ENCODE measurements at regions not wholly inside any gene's neighbourhood (a gene's known extent, or its start where the extent isn't known, plus 50 kb on each side); places are given as distances from the start of the nearest gene placed in this dataset.

- no peak overlapping the region for H3K27ac ChIP-seq (replicated peaks; ENCODE audit: low read length)
- H3K4me2 ChIP-seq (ENCODE audit: insufficient read depth, low read length, poor library complexity, severe bottlenecking) = no peak overlapping the region
- H3K4me3 ChIP-seq (ENCODE audit: low read length in 2 of 2) = no peak overlapping the region
- H2AFZ ChIP-seq (ENCODE audit: low read length) = no peak overlapping the region
- H3K18ac ChIP-seq (ENCODE audit: low read length) = no peak overlapping the region
- no peaks in the 10 kb centered on the region for H3K79me1 ChIP-seq (ENCODE audit: low read depth, low read length)
- H2BK12ac ChIP-seq (ENCODE audit: low read length) = no peak overlapping the region
- H3K27me3 ChIP-seq (ENCODE audit: control insufficient read depth in 3 of 3, insufficient read depth in 3 of 3, low read depth in 1 of 3, low read length in 3 of 3) = peaks cover 0 to 4% (median 0%) of the 10 kb centered on the region in 3 experiments
- no peak overlapping the region for H3K4ac ChIP-seq (ENCODE audit: low read length)
- no peak overlapping the region for H3K14ac ChIP-seq (ENCODE audit: low read length)
- H2AK5ac ChIP-seq (ENCODE audit: low read depth, low read length) = no peak overlapping the region
- H3K4me1 ChIP-seq (ENCODE audit: control insufficient read depth in 2 of 2, insufficient read depth in 1 of 2, low read depth in 1 of 2, low read length in 2 of 2) = peaks cover 6 to 12% of the 10 kb centered on the region in 2 donors
- H3K23ac ChIP-seq (ENCODE audit: low read depth, low read length, poor library complexity) = no peak overlapping the region
- no peak overlapping the region for H4K91ac ChIP-seq (ENCODE audit: low read depth, low read length, poor library complexity)
- H2BK120ac ChIP-seq (ENCODE audit: low read depth, low read length) = no peak overlapping the region
- no peak for DNase-seq (ENCODE audit: low spot score)
- no peak overlapping the region for H4K8ac ChIP-seq (ENCODE audit: low read depth, low read length)
- no peak overlapping the region for H2BK15ac ChIP-seq (ENCODE audit: low read length)
- H3K9me3 ChIP-seq (replicated peaks in 1 of 2; ENCODE audit: control insufficient read depth in 2 of 2, insufficient read depth in 1 of 2, low read depth in 1 of 2, low read length in 2 of 2) = peaks cover 0 to 4% of the 10 kb centered on the region in 2 donors
- H3K36me3 ChIP-seq (replicated peaks in 1 of 2; ENCODE audit: control insufficient read depth in 2 of 2, insufficient read depth in 2 of 2, low read length in 2 of 2) = no peaks in the 10 kb centered on the region
- H3K9ac ChIP-seq (ENCODE audit: low read depth, low read length, poor library complexity) = no peak overlapping the region
- no peak overlapping the region for H2BK5ac ChIP-seq (ENCODE audit: low read length)
Measured at GRCh38 chr2:43114210-43114609, 112.2 kb downstream of the ZFP36L2 start.

- Histone ChIP-seq H3K4me1 (ENCODE audit: control insufficient read depth in 2 of 2, insufficient read depth in 1 of 2, low read depth in 1 of 2, low read length in 2 of 2) (peaks cover 13 to 21% of the 10 kb centered on the region in 2 donors), H3K18ac (ENCODE audit: low read length) (peak overlapping the region; percentile 29), H2BK120ac (ENCODE audit: low read depth, low read length) (no peak overlapping the region), H3K4me2 (ENCODE audit: insufficient read depth, low read length, poor library complexity, severe bottlenecking) (no peak overlapping the region), H2AFZ (ENCODE audit: low read length) (no peak overlapping the region), H2BK15ac (ENCODE audit: low read length) (no peak overlapping the region), H2BK12ac (ENCODE audit: low read length) (no peak overlapping the region), H2AK5ac (ENCODE audit: low read depth, low read length) (peak overlapping the region; percentile 1), H3K79me1 (ENCODE audit: low read depth, low read length) (no peaks in the 10 kb centered on the region), H3K27me3 (ENCODE audit: control insufficient read depth in 3 of 3, insufficient read depth in 3 of 3, low read depth in 1 of 3, low read length in 3 of 3) (peaks cover 0 to 4% (median 0%) of the 10 kb centered on the region in 3 experiments), H3K4ac (ENCODE audit: low read length) (no peak overlapping the region), H4K91ac (ENCODE audit: low read depth, low read length, poor library complexity) (no peak overlapping the region), H2BK5ac (ENCODE audit: low read length) (no peak overlapping the region), H3K4me3 (ENCODE audit: low read length in 2 of 2) (no peak overlapping the region), H3K9ac (ENCODE audit: low read depth, low read length, poor library complexity) (no peak overlapping the region), H3K27ac (replicated peaks; ENCODE audit: low read length) (no peak overlapping the region), H3K23ac (ENCODE audit: low read depth, low read length, poor library complexity) (no peak overlapping the region), H4K8ac (ENCODE audit: low read depth, low read length) (no peak overlapping the region), H3K14ac (ENCODE audit: low read length) (no peak overlapping the region), H3K36me3 (replicated peaks in 1 of 2; ENCODE audit: control insufficient read depth in 2 of 2, insufficient read depth in 2 of 2, low read length in 2 of 2) (no peaks in the 10 kb centered on the region), H3K9me3 (replicated peaks in 1 of 2; ENCODE audit: control insufficient read depth in 2 of 2, insufficient read depth in 1 of 2, low read depth in 1 of 2, low read length in 2 of 2) (peaks cover 0 to 4% of the 10 kb centered on the region in 2 donors)
- WGBS, 2 donors (ENCODE audit: extremely low coverage in 2 of 2, insufficient read length in 2 of 2, insufficient replicate concordance in 1 of 2) = no CpG with 5 or more reads among the region's 7 CpGs
- no peak for DNase-seq (ENCODE audit: low spot score)
Measured at GRCh38 chr2:43111788-43112554, 114.4 kb downstream of the ZFP36L2 start.

- Histone ChIP-seq H3K18ac (ENCODE audit: low read length) (no peak overlapping the region), H3K79me1 (ENCODE audit: low read depth, low read length) (no peaks in the 10 kb centered on the region), H4K8ac (ENCODE audit: low read depth, low read length) (no peak overlapping the region), H3K4me3 (ENCODE audit: low read length in 2 of 2) (no peak overlapping the region), H3K4me1 (ENCODE audit: control insufficient read depth in 2 of 2, insufficient read depth in 1 of 2, low read depth in 1 of 2, low read length in 2 of 2) (peaks cover 28 to 34% of the 10 kb centered on the region in 2 donors), H3K9me3 (replicated peaks in 1 of 2; ENCODE audit: control insufficient read depth in 2 of 2, insufficient read depth in 1 of 2, low read depth in 1 of 2, low read length in 2 of 2) (peaks cover 0 to 4% of the 10 kb centered on the region in 2 donors), H2BK15ac (ENCODE audit: low read length) (no peak overlapping the region), H3K14ac (ENCODE audit: low read length) (no peak overlapping the region), H3K4ac (ENCODE audit: low read length) (no peak overlapping the region), H2AFZ (ENCODE audit: low read length) (no peak overlapping the region), H3K27me3 (ENCODE audit: control insufficient read depth in 3 of 3, insufficient read depth in 3 of 3, low read depth in 1 of 3, low read length in 3 of 3) (peaks cover 0 to 4% (median 0%) of the 10 kb centered on the region in 3 experiments), H4K91ac (ENCODE audit: low read depth, low read length, poor library complexity) (no peak overlapping the region), H3K23ac (ENCODE audit: low read depth, low read length, poor library complexity) (no peak overlapping the region), H3K27ac (replicated peaks; ENCODE audit: low read length) (peak overlapping the region; percentile 32), H2AK5ac (ENCODE audit: low read depth, low read length) (no peak overlapping the region), H3K36me3 (replicated peaks in 1 of 2; ENCODE audit: control insufficient read depth in 2 of 2, insufficient read depth in 2 of 2, low read length in 2 of 2) (no peaks in the 10 kb centered on the region), H2BK12ac (ENCODE audit: low read length) (no peak overlapping the region), H3K9ac (ENCODE audit: low read depth, low read length, poor library complexity) (no peak overlapping the region), H2BK120ac (ENCODE audit: low read depth, low read length) (peak overlapping the region; percentile 50), H3K4me2 (ENCODE audit: insufficient read depth, low read length, poor library complexity, severe bottlenecking) (no peak overlapping the region), H2BK5ac (ENCODE audit: low read length) (no peak overlapping the region)
- WGBS, 2 donors (ENCODE audit: extremely low coverage in 2 of 2, insufficient read length in 2 of 2, insufficient replicate concordance in 1 of 2) = no CpG with 5 or more reads among the region's 10 CpGs
- peak; percentile 32 for DNase-seq (ENCODE audit: low spot score)
Measured at GRCh38 chr2:43110442-43110871, 115.9 kb downstream of the ZFP36L2 start.

GRCh38 chr2:43109261-43109743, 117.1 kb downstream of the ZFP36L2 start:
- Histone ChIP-seq H3K27me3 (ENCODE audit: control insufficient read depth in 3 of 3, insufficient read depth in 3 of 3, low read depth in 1 of 3, low read length in 3 of 3) (peaks cover 0 to under 1% (median 0%) of the 10 kb centered on the region in 3 experiments), H3K9me3 (replicated peaks in 1 of 2; ENCODE audit: control insufficient read depth in 2 of 2, insufficient read depth in 1 of 2, low read depth in 1 of 2, low read length in 2 of 2) (peaks cover 2 to 9% of the 10 kb centered on the region in 2 donors), H3K4me3 (ENCODE audit: low read length in 2 of 2) (no peak overlapping the region), H2AFZ (ENCODE audit: low read length) (no peak overlapping the region), H4K8ac (ENCODE audit: low read depth, low read length) (no peak overlapping the region), H3K4me2 (ENCODE audit: insufficient read depth, low read length, poor library complexity, severe bottlenecking) (no peak overlapping the region), H3K18ac (ENCODE audit: low read length) (peak overlapping the region; percentile 2), H4K91ac (ENCODE audit: low read depth, low read length, poor library complexity) (no peak overlapping the region), H3K14ac (ENCODE audit: low read length) (no peak overlapping the region), H3K4ac (ENCODE audit: low read length) (no peak overlapping the region), H3K27ac (replicated peaks; ENCODE audit: low read length) (no peak overlapping the region), H3K9ac (ENCODE audit: low read depth, low read length, poor library complexity) (no peak overlapping the region), H3K79me1 (ENCODE audit: low read depth, low read length) (no peaks in the 10 kb centered on the region), H2BK12ac (ENCODE audit: low read length) (no peak overlapping the region), H2BK120ac (ENCODE audit: low read depth, low read length) (no peak overlapping the region), H3K36me3 (replicated peaks in 1 of 2; ENCODE audit: control insufficient read depth in 2 of 2, insufficient read depth in 2 of 2, low read length in 2 of 2) (no peaks in the 10 kb centered on the region), H3K4me1 (ENCODE audit: control insufficient read depth in 2 of 2, insufficient read depth in 1 of 2, low read depth in 1 of 2, low read length in 2 of 2) (peaks cover 28 to 34% of the 10 kb centered on the region in 2 donors), H3K23ac (ENCODE audit: low read depth, low read length, poor library complexity) (no peak overlapping the region), H2BK5ac (ENCODE audit: low read length) (no peak overlapping the region), H2AK5ac (ENCODE audit: low read depth, low read length) (no peak overlapping the region), H2BK15ac (ENCODE audit: low read length) (no peak overlapping the region)
- WGBS, 2 donors (ENCODE audit: extremely low coverage in 2 of 2, insufficient read length in 2 of 2, insufficient replicate concordance in 1 of 2) = no CpG with 5 or more reads among the region's 2 CpGs
- DNase-seq (ENCODE audit: low spot score) = no peak

Measured in neuronal stem cell (in vitro differentiated cells).